Endothelial cell (in vitro differentiated cells): ENCODE measurements at regions not wholly inside any gene's neighbourhood (a gene's known extent, or its start where the extent isn't known, plus 50 kb on each side); places are given as distances from the start of the nearest gene placed in this dataset.

ENCODE experiments used
- DNase-seq: peaks from one replicate; pipeline ENCODE4 v3.0.0; 2021; ENCODE audit warnings: low spot score
- H3K27ac Mint-ChIP-seq: one replicate; pipeline ENCODE4 v1.8.0; 2021; ENCODE audit warnings: mixed read lengths, inconsistent platforms; ENCODE audit not compliant: unreplicated experiment
- H3K27me3 Mint-ChIP-seq: one replicate; pipeline ENCODE4 v1.8.0; 2021; ENCODE audit warnings: mild to moderate bottlenecking, moderate library complexity, mixed read lengths, inconsistent platforms; ENCODE audit not compliant: unreplicated experiment
- H3K36me3 Mint-ChIP-seq: one replicate; pipeline ENCODE4 v1.8.0; 2021; ENCODE audit warnings: mild to moderate bottlenecking, low read depth, mixed read lengths, inconsistent platforms; ENCODE audit not compliant: unreplicated experiment
- H3K4me1 Mint-ChIP-seq: one replicate; pipeline ENCODE4 v1.8.0; 2021; ENCODE audit warnings: mild to moderate bottlenecking, mixed read lengths, inconsistent platforms; ENCODE audit not compliant: unreplicated experiment
- H3K4me3 Mint-ChIP-seq: one replicate; pipeline ENCODE4 v1.8.0; 2021; ENCODE audit warnings: mild to moderate bottlenecking, mixed read lengths, inconsistent platforms; ENCODE audit not compliant: unreplicated experiment
- H3K9me3 Mint-ChIP-seq: one replicate; pipeline ENCODE4 v1.8.0; 2021; ENCODE audit warnings: mixed read lengths, inconsistent platforms; ENCODE audit not compliant: unreplicated experiment
- CTCF ChIP-seq: fragments of 200-600 bp; sonication (generic); IDR thresholded peaks from one replicate; pipeline ENCODE4 v1.5.0; 2021; ENCODE audit warnings: antibody characterized with exemption; ENCODE audit not compliant: unreplicated experiment

DNA sequence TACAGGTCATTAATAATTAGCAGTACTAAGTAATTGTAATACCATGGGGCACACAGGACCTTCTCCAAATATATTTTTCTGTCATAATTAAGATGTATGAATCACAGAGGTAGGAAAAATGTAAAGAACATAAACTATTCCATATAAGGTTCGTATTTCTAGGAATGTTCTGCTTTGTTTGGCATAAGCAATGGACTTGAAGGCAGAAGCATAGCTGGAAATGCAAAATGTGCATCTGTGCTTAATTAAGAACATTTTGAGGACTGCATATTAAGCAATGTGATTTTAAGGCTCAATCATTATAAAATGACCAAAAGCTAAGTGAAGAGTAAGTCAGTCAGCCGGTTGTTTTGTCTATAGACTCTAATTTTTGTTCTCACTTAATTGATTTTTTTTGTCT is 123.2 kb downstream of the RBM43 start:
- H3K36me3 Mint-ChIP-seq: no peaks in the 10 kb centered on the region
- H3K27me3 Mint-ChIP-seq: no peaks in the 10 kb centered on the region
- H3K27ac Mint-ChIP-seq: no peak overlapping the region
- no peak overlapping the region for H3K4me3 Mint-ChIP-seq
- H3K4me1 Mint-ChIP-seq: no peaks in the 10 kb centered on the region
- no peaks in the 10 kb centered on the region for H3K9me3 Mint-ChIP-seq
- no peak for TF ChIP-seq CTCF
- DNase-seq: no peak

DNA sequence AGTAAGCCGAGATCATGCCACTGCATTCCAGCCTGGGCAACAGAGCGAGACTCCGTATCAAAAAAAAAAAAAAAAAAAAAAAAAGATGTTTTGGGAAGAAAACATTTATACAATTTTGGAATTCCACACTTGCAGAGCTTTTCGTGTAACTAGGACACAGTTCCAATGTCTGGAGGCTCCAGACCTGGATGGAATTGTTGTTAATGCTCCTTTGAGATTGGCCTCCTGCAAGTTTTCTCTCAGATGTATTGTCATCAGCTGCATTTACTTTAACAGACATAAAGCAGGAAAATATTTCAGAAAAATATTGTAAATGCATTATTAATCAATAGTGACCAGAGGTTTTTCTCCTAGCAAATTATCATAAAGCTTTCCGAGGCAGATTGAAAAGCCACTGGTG is 124.1 kb downstream of the RBM43 start:
- Mint-ChIP-seq H3K9me3 (no peaks in the 10 kb centered on the region), H3K27ac (no peak overlapping the region), H3K4me3 (no peak overlapping the region), H3K27me3 (no peaks in the 10 kb centered on the region), H3K4me1 (no peaks in the 10 kb centered on the region), H3K36me3 (no peaks in the 10 kb centered on the region)
- no peak for DNase-seq
- no peak for TF ChIP-seq CTCF

- TF ChIP-seq CTCF: no peak
- no peak overlapping the region for H3K27ac Mint-ChIP-seq
- no peaks in the 10 kb centered on the region for H3K4me1 Mint-ChIP-seq
- H3K4me3 Mint-ChIP-seq: no peak overlapping the region
- no peaks in the 10 kb centered on the region for H3K27me3 Mint-ChIP-seq
- no peak for DNase-seq
- H3K36me3 Mint-ChIP-seq: peaks cover 4% of the 10 kb centered on the region
- H3K9me3 Mint-ChIP-seq: no peaks in the 10 kb centered on the region
Observed at GRCh38 chr2:151120011-151120410, 141.7 kb downstream of the RBM43 start.

DNA sequence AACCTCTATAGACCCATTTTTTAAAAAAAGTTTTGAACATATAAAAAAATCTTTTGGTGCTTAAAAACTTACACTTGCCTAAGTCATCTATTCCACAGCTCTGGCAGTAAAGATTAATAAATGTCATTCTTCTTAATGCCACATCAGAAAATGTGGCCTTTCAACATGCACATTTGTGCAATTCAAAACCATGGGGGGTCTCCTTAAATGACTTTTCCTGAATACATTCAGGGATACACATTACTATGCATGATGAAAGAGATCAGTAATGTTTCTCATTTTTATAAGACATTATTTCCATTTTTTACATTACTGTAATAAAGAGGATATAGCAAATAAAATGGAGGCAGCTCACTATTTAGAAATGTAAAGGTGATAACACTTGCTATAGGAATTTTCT is 142.3 kb downstream of the RBM43 start:
- H3K27me3 Mint-ChIP-seq: no peaks in the 10 kb centered on the region
- TF ChIP-seq CTCF: no peak
- no peak overlapping the region for H3K4me3 Mint-ChIP-seq
- no peaks in the 10 kb centered on the region for H3K4me1 Mint-ChIP-seq
- no peak overlapping the region for H3K27ac Mint-ChIP-seq
- no peaks in the 10 kb centered on the region for H3K9me3 Mint-ChIP-seq
- no peak for DNase-seq
- H3K36me3 Mint-ChIP-seq: peaks cover 4% of the 10 kb centered on the region

GRCh38 chr2:151118269-151118668 is 143.4 kb downstream of the RBM43 start:
- H3K27me3 Mint-ChIP-seq: no peaks in the 10 kb centered on the region
- no peak for DNase-seq
- no peak for TF ChIP-seq CTCF
- H3K9me3 Mint-ChIP-seq: no peaks in the 10 kb centered on the region
- H3K4me3 Mint-ChIP-seq: no peak overlapping the region
- peaks cover 4% of the 10 kb centered on the region for H3K36me3 Mint-ChIP-seq
- H3K4me1 Mint-ChIP-seq: no peaks in the 10 kb centered on the region
- no peak overlapping the region for H3K27ac Mint-ChIP-seq
